OCI-LY7 (cell line): ENCODE measurements at regions not wholly inside any gene's neighbourhood (a gene's known extent, or its start where the extent isn't known, plus 50 kb on each side); places are given as distances from the start of the nearest gene placed in this dataset.

Experiments used
- BruUV-seq: library from RNA; stranded (reverse); fragments of 400-500 nt; replicated peaks from 2 replicates; lab custom pipeline; 2021; lab: Mats Ljungman, UMichigan
- CTCF ChIA-PET: fragments of 300-600 bp; sonication (Branson Sonifier 250); formaldehyde crosslinking; loops from one replicate; lab custom pipeline; 2022; ENCODE audit warnings: antibody characterized with exemption; ENCODE audit not compliant: unreplicated experiment; lab: Charles Lee
- POLR2A ChIA-PET: fragments of 300-600 bp; sonication (Branson Sonifier 250); formaldehyde crosslinking; loops from one replicate; lab custom pipeline; 2022; ENCODE audit warnings: antibody characterized with exemption; lab: Charles Lee
- DNase-seq: peaks from one replicate; pipeline ENCODE4 v3.0.0-alpha.2; 2015; ENCODE audit warnings: low spot score
- H2AFZ ChIP-seq: fragments of 200-600 bp; sonication (generic), shearing (Covaris generic); 2 replicates; pipeline ENCODE4 v1.6.1; 2014; ENCODE audit warnings: mild to moderate bottlenecking, antibody characterized with exemption, low read length, moderate library complexity
- H3K27ac ChIP-seq: fragments of 200-600 bp; sonication (generic); 2 replicates; pipeline ENCODE4 v1.5.1; 2014; ENCODE audit warnings: mixed run types, low read depth, mild to moderate bottlenecking, moderate library complexity, low read length, inconsistent platforms; ENCODE audit not compliant: poor library complexity, severe bottlenecking
- H3K36me3 ChIP-seq: fragments of 200-600 bp; sonication (generic); 2 replicates; pipeline ENCODE4 v1.6.1; 2014; ENCODE audit warnings: mild to moderate bottlenecking, antibody characterized with exemption, low read length, moderate library complexity, mixed read lengths; ENCODE audit not compliant: insufficient read depth
- H3K4me1 ChIP-seq: fragments of 200-600 bp; sonication (generic); 2 replicates; pipeline ENCODE4 v1.5.1; 2014; ENCODE audit warnings: mild to moderate bottlenecking, low read length; ENCODE audit not compliant: insufficient read depth, poor library complexity, severe bottlenecking
- H3K4me2 ChIP-seq: fragments of 200-600 bp; sonication (generic); 2 replicates; pipeline ENCODE4 v1.6.1; 2014; ENCODE audit warnings: mild to moderate bottlenecking, low read length
- H3K4me3 ChIP-seq: fragments of 200-600 bp; sonication (generic); 2 replicates; pipeline ENCODE4 v1.5.1; 2014; ENCODE audit warnings: mild to moderate bottlenecking, low read depth, low read length; ENCODE audit not compliant: poor library complexity, severe bottlenecking
- H3K79me2 ChIP-seq: fragments of 200-600 bp; sonication (generic); 2 replicates; pipeline ENCODE4 v1.6.1; 2016; ENCODE audit warnings: low read depth, mild to moderate bottlenecking, low read length, moderate library complexity, mixed read lengths; ENCODE audit not compliant: insufficient read depth
- H3K9me2 ChIP-seq: fragments of 200-600 bp; sonication (generic); 2 replicates; pipeline ENCODE4 v1.6.1; 2016; ENCODE audit warnings: mild to moderate bottlenecking, low read length, mixed read lengths; ENCODE audit not compliant: insufficient read depth
- H3K9me3 ChIP-seq: fragments of 200-600 bp; sonication (generic); 2 replicates; pipeline ENCODE4 v1.6.1; 2014; ENCODE audit warnings: mild to moderate bottlenecking, mixed run types, low read length, mixed read lengths
- H4K20me1 ChIP-seq: fragments of 200-600 bp; sonication (generic); 2 replicates; pipeline ENCODE4 v1.6.1; 2014; ENCODE audit warnings: mild to moderate bottlenecking, antibody characterized with exemption, low read length, moderate library complexity, mixed read lengths; ENCODE audit not compliant: insufficient read depth
- EZH2phosphoT487 ChIP-seq: fragments of 200-600 bp; sonication (generic); IDR thresholded peaks from 2 replicates; pipeline ENCODE4 v1.6.1; 2018; ENCODE audit warnings: low read depth, borderline replicate concordance, mild to moderate bottlenecking, mixed run types, antibody characterized with exemption, low read length, moderate library complexity, mixed read lengths
- intact Hi-C: fragments of 100-400 bp; cut with micrococcal nuclease; formaldehyde crosslinking; loops from one replicate; pipeline ENCODE4 v1.10.0; 2022; ENCODE audit not compliant: unreplicated experiment
- TF ChIP-seq, protein P1 (sequence below): fragments of 200-600 bp; sonication (generic); conservative IDR thresholded peaks from 2 replicates; pipeline ENCODE4 v1.5.1; 2014; ENCODE audit warnings: mild to moderate bottlenecking, antibody characterized with exemption, low read length, moderate library complexity, mixed read lengths

DNA sequence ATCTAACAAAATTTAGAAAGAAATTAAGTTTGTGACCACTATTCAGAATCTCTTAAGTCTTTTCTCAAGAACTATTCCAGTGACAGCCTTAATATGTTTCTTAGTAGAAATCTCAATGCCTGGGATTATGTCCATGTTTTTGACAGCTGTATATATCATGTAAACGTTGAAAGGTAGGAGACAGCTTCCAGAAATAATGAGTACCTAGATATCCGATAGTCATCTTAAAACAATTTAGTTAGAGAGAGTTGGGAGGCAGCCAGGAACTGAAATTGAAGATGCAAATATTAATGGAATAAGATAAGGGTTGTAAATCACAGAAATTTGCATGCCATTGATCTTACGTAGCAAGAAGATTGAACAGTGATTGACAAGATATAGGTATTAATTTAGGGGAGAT is 955.2 kb downstream of the JRKL start:
- no peaks in the 10 kb centered on the region for H4K20me1 ChIP-seq
- no peaks in the 10 kb centered on the region for H3K9me2 ChIP-seq
- H2AFZ ChIP-seq: no peak overlapping the region
- no peaks in the 10 kb centered on the region for H3K36me3 ChIP-seq
- intact Hi-C loops: no loop called here
- DNase-seq: no peak
- no peaks in the 10 kb centered on the region for H3K4me1 ChIP-seq
- no peak overlapping the region for H3K4me2 ChIP-seq
- H3K4me3 ChIP-seq: no peak overlapping the region
- TF ChIP-seq, protein P1, sequence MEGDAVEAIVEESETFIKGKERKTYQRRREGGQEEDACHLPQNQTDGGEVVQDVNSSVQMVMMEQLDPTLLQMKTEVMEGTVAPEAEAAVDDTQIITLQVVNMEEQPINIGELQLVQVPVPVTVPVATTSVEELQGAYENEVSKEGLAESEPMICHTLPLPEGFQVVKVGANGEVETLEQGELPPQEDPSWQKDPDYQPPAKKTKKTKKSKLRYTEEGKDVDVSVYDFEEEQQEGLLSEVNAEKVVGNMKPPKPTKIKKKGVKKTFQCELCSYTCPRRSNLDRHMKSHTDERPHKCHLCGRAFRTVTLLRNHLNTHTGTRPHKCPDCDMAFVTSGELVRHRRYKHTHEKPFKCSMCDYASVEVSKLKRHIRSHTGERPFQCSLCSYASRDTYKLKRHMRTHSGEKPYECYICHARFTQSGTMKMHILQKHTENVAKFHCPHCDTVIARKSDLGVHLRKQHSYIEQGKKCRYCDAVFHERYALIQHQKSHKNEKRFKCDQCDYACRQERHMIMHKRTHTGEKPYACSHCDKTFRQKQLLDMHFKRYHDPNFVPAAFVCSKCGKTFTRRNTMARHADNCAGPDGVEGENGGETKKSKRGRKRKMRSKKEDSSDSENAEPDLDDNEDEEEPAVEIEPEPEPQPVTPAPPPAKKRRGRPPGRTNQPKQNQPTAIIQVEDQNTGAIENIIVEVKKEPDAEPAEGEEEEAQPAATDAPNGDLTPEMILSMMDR: no peak
- no peak for TF ChIP-seq EZH2phosphoT487
- no peak overlapping the region for H3K27ac ChIP-seq
- no peaks in the 10 kb centered on the region for H3K9me3 ChIP-seq
- H3K79me2 ChIP-seq: no peaks in the 10 kb centered on the region
- no TSS peak for BruUV-seq
- ChIA-PET POLR2A (no interaction called here), CTCF (no interaction called here)

DNA sequence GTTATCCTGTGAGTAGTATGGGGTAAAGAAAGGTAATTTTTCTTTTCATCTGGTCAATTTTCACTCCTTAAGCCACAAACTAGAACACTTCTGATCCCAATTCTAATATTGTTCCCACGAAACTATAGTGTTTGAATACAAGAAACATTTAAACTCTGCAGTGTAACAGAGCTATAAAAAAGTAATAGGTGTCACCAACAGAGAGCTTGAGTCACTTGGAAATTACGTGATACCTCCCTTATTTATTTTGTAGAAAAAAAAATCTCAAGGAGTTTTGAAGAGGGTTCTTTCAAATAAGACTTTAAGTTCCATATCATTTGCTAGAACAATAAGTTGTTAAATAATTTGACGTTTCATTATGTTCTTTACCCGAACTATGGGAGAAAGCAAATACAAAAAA is 959.4 kb downstream of the JRKL start:
- Histone ChIP-seq H4K20me1 (no peaks in the 10 kb centered on the region), H3K4me3 (no peak overlapping the region), H3K36me3 (no peaks in the 10 kb centered on the region), H3K9me2 (no peaks in the 10 kb centered on the region), H3K4me2 (no peak overlapping the region), H3K4me1 (no peaks in the 10 kb centered on the region), H3K9me3 (no peaks in the 10 kb centered on the region), H2AFZ (no peak overlapping the region), H3K27ac (no peak overlapping the region), H3K79me2 (no peaks in the 10 kb centered on the region)
- ChIA-PET POLR2A (no interaction called here), CTCF (no interaction called here)
- no peak for TF ChIP-seq EZH2phosphoT487
- TF ChIP-seq, protein P1: no peak
- intact Hi-C loops: no loop called here
- no TSS peak for BruUV-seq
- DNase-seq: no peak

DNA sequence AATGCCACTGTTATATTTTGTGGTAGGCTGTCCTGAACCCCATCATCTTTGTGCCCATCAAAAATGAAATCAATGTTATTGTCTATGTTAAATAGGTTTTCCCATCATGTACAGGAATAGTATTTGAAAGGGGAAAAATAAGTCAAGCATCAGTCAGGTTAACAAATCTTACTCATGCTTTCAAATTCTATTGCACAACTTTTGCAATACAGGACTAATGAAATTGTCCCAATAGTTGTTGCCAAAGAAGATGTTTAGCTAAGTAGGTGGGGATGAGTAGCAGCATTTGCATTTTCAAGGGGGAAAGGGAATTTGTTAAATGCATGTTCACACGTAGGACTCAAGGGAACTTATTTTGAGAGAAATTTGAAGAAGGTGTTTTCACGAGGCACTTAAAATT is 962.1 kb downstream of the JRKL start:
- no peaks in the 10 kb centered on the region for H3K9me2 ChIP-seq
- H3K9me3 ChIP-seq: no peaks in the 10 kb centered on the region
- no peaks in the 10 kb centered on the region for H3K36me3 ChIP-seq
- ChIA-PET POLR2A (no interaction called here), CTCF (no interaction called here)
- no peak overlapping the region for H3K4me2 ChIP-seq
- no TSS peak for BruUV-seq
- no peak overlapping the region for H3K27ac ChIP-seq
- intact Hi-C loops: no loop called here
- DNase-seq: no peak
- no peaks in the 10 kb centered on the region for H3K79me2 ChIP-seq
- no peaks in the 10 kb centered on the region for H3K4me1 ChIP-seq
- TF ChIP-seq, protein P1: no peak
- no peak for TF ChIP-seq EZH2phosphoT487
- no peak overlapping the region for H2AFZ ChIP-seq
- no peaks in the 10 kb centered on the region for H4K20me1 ChIP-seq
- H3K4me3 ChIP-seq: no peak overlapping the region
